Activated CD8-positive, alpha-beta memory T cell treated with anti-CD3 and anti-CD28 coated beads for 4 hours (primary cell): ENCODE measurements at regions not wholly inside any gene's neighbourhood (a gene's known extent, or its start where the extent isn't known, plus 50 kb on each side); places are given as distances from the start of the nearest gene placed in this dataset.

Source experiments
- DNase-seq, 2 donors: peaks; one replicate each; pipeline ENCODE4 v3.0.0-alpha.2; 2020; ENCODE audit warnings: low read depth in 2 of 2

DNA sequence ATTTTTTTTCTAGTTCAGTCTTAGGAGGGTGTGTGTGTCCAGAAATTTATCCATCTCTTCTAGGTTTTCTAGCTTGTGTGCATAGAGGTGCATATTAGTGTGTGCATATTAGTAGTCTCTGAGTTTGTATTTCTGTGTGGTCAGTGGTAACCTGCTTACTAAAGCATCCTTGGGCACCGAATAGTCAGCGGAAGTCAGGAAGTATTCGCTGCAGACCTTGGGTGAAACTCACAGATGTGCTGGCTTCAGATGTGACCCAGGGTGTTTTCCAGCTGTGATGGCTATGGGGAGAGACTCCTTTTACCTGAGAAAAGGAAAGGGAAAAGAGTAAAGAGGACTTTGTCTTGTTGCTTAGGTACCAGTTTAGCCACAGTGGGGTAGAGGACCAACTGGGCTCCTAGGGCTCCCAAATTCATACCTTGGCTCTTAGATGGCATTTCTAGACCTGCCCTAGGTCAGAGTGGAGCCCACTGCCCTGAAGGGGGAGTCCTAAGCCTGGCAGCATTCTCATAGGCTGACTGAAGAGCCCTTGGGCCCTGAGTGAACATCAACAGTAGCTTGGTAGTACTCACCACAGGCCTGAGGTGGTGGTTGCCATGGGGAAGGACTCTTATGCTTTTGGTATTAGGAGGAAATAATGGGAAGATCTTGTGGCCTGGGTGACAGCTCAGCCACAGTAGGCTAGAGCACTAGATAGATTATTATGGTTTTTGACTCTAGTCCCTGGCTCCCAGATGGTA, 286.0 kb upstream of the ZPLD1 start:
- DNase-seq = no peak

DNA sequence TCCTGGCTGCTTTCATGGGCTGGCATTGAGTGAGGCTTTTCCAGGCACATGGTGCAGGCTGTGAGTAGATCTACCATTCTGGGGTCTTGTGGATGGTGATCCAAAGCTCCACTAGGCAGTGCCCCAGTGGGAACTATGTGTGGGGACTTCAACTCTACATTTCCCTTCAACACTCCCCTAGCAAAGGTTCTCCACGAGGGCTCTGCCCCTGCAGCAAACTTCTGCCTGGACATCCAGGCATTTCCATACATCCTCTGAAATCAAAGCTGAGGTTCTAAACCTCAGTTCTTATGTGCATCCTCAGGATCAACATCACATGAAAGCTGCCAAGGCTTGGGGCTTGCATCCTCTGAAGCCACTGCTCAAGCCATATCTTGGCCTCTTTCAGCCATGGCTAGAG, 282.9 kb upstream of the ZPLD1 start:
- no peak for DNase-seq

DNA sequence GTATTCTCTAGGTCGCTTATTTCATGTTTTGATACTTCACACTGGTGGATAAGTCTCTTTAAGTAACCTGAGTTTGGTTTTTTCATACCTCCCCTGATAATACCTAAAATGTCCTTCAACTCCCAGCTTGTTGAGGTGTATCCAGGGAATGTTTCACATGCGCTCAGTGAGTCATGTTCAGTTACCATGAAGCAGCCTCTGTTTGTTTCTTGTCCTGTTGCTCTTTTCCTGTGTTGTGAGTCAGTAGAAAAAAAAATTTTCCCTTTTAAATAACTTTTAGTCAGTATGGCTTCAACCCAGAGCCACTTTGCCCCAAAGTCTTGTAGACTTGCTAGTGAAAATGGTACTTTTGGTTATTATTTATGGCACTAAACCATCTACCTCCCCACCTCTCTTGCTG, 278.4 kb upstream of the ZPLD1 start:
- DNase-seq = no peak

DNA sequence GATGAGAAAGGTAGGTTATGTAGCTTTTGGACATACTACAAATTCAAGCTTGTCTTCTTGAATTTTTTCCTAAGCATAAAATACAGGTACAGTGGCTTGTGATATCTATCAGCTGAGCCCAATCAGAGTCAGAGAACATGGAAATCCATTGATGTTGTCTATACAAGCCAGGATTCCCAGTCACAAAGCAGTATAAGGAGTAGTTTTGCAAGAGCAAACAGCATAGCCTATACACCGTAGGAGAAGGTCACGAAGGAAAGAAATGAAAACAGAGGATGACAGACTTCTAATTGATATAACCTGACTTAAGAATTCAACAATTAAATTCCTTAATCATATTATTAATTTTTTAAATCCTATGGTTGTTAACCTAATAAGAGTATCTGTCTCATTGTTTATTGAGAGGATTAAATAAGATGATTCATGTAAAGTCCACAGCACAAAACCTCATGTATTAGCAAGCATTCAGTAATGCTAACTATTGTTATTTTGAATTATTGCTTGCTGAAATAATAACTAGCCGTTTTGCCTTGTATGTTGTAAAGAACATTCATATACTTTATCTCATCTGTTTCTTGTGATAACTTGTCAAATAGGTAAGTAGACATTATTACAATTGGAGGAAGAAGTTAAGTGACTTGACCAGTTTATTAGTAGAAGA, 276.6 kb upstream of the ZPLD1 start:
- no peak for DNase-seq

DNA sequence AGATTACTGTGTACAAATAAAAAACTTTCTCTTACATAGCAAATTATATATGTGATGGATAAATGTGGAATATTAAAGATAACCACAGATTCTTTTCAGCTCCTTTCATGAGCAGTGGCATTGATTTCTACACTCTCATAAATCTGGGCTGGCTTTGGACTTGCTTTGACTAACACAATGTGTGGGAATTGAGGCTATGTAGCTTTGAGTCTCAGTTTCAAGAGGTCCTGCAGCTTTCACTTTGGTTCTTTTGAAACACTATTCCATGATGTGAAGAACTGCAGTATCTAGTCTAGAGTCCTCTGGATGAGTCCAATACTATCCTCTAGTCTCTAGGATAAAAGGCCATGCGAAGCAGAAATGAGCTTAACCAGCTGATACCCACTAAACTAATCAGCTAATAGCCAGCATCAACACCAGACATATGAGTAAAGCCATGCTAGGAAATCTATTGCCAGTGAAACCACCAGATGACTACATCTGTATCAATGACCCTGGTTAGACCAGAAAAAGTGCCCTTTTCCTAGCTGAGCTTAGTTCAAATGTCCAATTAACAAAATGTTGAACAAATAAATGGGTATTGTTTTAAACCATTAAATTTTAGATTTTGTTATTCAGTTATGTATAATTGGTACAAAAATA, 274.9 kb upstream of the ZPLD1 start:
- no peak for DNase-seq

DNA sequence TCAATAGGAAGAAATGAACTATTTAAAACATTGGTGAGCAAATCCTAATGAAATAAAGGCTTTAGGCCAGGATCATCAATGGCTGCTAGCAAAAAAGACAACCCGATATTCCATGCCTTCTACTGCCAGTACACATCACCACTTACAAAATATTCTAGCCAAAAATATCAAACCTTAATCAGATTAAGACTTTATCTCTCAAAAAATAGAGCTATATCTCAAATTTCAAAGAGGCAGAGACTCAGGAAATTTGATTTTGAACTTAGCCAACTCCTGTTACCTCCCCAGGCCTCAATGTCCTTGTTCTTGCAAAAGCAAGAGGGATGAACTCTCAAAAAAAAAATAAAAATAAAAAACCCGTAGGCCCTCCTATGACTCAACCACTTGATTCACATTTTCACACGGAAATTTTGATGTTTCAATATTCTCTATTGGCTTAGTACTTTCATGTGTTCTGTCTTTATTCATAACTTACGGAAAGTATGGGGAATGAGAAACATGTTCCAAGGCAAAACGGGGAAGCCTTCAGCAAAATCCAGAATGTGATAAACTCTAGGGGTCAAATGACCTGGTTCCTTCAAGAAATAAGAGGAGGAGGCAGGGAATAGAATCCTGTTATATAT, 273.3 kb upstream of the ZPLD1 start:
- DNase-seq = no peak

DNA sequence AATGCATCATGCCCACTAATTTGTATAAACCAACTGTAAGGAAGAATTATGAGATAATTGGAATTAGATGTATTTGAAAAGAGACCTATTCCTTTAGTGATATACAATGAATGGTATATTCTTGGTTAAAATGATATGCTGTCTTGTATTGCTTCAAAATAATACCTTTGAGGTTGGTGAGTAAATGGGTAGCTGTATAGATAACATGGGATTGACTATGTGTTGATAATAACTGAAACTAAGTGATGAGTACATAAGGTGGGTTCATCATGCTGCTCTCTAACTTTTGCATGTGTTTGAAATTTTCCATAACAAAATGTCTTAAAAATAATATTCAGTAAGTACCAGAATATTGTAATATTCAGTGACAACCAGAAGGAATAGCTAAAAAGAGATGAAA, 272.6 kb upstream of the ZPLD1 start:
- no peak for DNase-seq

DNA sequence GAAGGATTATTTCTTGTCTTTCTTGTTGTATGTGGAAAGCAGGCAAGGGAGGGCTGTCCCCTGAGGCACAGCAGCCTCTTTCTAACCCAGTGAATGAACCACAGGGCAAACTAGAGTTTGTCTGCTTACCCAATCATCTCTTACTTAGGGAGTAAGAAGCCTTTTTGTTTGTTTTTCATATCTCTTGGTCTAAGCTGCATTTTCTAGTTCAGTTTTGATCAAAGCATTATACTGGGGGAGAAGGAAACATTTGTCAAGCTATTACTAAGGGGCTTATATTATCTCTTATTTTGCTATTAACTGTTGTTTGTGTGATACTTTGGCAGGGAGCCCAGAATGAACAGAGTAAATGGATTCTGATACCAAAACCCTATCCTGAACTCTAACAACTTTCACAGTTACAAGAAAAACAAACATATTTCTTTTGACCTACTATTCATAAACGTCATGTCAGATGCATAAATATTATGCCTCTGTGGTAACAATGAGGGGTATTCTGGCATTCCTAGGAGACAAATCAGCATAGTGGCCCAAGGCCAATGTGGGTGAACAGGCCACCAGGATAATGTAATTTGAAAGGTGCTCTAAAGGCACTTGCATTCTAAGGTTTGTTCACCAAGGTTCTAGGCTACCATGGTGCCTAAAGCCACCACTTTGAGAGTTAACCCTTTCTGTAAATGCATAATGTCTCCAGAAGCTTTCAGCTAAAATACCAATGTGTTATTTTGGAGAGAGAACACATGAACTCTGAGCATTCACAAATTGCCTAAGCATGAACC, 271.6 kb upstream of the ZPLD1 start:
- no peak for DNase-seq

DNA sequence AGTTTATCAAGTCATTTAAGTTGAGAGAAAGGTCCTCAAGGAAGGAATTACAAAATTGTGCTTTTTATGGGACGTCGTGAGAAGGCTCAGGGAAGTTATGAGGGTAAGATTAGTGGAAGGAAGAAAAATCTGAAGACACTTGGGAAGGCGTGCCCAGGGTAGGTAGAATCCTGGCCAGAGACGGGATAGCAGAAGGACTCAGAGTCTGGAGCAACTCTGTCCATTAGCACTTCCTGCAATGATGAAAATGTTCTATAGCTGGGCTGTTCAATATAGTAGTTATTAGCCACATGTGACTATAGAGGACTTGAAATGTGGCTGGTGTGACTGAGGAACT, 271.0 kb upstream of the ZPLD1 start:
- DNase-seq = no peak

DNA sequence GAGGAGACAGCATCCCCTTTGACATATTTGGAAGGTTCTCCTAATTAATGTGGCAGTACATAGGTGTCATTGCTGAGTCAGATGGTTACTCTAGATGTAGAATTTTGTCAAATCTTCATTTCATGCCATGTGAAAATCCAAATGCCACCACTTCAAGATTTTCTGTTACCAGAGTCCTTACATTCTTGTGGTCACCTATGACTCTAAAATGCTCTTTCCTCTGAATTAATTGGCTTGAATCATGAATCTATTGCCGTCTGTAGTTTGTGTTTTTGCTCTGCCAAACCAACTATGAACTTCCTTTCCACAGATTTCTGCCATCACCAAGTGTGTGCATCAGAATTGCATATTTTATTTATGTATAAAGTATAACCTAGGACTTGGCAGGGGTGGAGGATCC, 269.4 kb upstream of the ZPLD1 start:
- DNase-seq = no peak

DNA sequence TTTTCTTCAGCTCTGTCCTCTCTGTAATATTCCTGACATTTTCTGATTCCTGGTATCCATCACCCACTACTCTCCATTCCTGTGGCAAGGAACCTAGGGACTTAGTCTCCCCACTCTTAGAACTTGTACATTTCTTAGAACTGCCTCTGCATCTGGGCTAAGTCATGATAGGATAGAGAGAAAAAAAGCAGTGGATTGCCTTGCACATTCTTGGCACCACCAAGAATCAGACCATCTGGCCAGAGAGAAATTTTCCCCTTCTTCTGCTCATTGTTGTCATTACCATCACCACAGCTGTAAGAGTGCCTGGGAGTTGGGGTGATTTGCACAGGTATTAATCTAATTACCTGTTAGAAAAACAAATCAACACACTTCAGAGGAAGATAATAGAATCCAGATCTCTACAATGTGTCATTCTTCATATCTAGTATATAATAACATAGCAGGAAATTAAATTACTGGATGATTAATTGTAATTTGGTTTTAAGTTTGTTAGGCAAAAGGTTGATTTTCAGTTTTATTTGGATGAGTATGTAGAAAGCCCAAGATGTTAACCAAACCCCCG, 264.8 kb upstream of the ZPLD1 start:
- DNase-seq = no peak

DNA sequence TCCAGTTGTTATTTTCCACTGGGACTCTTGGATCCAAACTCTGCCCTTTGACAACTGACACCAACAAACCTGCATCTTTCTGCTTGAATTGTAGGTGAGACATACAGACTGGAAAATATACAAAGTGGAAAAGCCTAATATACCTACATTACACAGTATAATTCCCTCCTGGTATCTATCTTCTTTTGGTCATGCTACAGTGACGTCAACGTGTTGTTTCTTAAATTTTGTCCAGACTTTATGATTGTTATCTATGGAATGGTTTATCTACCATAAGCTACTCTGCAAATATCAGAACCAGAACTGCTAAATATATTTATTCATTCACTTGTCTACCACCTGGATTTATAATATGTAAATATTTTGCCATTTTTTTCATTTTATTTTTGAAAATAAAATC, 264.3 kb upstream of the ZPLD1 start:
- no peak for DNase-seq

DNA sequence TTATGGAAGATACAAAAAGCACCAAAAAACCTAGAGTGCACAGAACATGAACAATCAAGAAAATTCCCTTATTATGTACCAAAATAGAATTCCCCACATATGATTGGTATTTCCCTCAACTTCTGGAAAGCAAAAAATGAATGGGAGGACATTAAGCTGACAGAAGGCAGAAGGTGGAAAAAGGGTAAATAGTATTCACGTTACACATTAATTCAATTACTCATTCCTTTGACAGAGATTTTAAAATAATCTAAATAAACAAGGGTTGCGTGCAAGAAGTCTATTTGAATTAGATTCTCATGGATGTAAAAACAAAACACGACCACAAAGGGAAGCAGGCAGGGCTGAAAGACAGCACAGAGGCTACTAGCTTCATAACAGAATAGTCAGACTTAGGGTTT, 260.5 kb upstream of the ZPLD1 start:
- DNase-seq = no peak

DNA sequence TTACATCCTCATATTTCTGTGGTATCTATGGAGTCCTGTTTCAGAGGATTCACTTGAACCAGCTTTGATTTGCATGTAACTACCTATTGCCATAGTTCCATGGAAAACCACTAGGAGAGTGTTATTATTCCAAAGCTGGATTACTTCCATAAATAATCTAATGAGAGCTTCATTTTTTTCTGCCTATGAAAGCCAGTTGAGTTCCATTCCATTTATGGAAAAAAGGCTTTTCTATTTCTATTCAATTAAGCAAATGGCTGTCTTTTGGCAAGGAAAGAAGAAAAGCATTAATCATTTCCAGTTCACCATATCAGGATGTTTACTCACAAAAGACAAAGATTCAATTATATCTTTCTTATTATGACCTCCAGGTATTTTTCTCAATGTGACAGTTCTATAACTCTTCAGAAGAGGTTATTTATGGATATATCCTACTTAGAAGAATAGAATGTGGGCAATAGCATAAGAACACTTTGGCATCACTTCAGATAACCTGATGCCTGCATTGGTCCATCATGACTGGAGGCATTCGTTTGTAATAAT, 259.9 kb upstream of the ZPLD1 start:
- no peak for DNase-seq

DNA sequence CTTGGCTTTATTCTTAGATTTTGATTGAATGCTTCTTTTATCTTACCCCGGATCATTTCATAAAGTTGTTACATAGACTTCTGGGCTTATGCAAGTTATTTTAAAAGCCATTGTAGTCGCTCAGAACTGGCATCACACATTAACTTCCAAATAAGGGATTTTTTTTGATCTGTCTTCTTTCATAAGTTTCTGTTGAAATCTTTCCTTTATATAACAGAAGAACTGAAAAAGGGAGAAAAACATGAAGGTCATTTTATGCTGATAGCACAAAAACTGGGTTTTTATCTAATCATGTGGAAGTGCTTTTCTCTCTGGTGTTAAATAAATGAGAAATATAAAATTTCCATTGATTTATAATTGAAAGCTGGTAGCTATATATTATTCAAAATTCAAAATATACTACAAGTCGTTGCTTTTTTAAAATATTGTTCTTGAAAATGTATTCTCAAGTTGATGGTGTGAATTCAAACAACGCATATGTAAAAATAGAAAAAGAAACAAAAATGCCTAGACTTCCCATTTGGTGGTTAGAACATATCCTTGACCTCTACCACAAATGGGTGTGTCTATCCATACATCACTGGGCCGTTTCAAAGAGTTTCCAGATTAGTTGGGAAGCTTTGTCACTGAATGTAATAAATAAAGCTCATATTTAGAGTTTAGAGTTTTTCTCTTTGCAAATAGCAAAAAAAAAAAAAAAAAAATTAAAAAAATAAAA, 258.3 kb upstream of the ZPLD1 start:
- no peak for DNase-seq

DNA sequence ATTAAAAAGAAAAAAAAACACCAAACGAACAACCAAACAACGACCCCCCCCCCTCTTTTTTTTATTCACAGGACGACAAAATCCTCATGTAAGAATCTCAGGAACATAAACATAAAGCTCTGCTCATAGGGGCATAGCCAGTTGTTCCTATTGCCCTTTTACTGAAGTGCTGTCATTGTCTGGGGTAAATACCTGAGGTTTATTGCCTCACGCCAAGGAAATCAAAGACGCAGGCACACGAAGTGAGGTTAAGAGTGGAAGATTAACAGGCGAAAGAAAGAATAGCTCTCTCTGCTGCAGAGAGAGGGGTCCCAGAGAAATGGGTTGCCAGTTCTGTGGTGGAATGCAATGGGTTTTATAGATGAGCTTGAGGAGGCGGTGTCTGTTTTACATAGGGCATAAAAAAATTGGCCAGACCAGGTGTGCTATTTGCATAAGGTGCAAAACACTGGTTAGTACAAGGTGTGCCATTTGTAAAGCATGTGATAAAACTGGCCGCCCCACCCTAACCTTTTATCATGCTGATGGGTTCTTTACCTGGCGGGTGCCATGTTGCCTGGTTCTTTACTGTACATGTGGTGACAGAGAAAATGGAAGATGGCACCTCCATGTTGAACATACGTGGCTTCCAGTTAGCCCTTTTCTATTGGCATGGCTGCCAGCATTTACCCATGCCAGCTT, 257.6 kb upstream of the ZPLD1 start:
- no peak for DNase-seq

DNA sequence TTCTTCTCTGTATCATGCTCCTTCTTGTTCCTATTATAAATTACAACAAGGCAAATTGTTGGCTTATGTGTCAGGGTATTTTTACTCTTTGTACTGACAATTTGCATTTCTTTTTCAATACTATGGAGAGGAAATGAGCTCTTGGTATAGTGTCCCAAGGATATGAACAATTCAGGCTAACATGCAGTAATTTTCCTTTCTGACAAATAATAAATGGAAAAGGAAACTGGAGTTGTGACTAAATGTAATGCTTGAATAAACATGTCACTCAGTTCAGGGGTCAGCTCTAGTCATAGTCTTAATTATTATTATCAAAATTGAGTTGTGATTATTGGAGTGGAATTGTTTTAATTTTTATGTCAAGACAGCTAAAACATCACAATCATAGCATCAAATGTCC, 256.0 kb upstream of the ZPLD1 start:
- DNase-seq = no peak

DNA sequence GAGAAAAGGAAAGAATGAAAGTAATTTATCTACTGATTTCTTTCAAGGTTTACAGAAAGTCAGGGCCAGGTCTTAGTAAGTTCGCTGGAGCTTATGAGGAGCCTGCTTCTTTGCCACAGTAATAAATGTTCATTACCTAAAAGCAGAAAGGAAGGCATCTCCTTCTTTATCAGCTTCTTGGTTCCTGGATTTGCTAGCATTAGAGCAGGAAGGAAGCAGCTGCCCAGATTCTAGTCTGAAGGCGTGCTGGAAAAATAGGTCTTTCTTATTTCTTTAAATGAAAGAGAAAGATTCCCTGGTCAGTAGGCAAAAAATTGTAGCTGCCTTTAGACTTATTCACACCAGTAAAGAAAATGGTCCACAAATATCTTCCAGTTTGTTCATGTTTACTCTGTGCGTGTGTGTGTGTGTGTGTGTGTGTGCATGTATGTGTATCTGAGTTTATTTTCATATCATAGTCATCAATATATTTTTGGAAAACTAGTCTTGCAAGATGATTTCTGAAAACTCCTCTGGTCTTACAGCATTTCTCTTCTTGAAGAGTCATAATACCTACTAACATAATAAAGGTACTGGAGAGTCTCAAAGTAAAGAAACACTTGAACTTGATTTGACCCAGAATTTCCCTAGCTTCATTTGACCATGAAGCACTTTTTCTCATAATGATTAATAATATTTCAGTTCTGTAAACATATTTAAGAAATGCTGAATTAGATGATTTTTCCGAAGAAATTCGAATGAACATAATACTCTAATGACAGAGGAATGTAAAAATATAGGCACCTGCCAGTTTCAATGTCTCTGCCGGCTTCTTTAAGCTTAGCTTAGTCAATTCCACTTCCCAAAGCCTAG, 255.3 kb upstream of the ZPLD1 start:
- no peak for DNase-seq

DNA sequence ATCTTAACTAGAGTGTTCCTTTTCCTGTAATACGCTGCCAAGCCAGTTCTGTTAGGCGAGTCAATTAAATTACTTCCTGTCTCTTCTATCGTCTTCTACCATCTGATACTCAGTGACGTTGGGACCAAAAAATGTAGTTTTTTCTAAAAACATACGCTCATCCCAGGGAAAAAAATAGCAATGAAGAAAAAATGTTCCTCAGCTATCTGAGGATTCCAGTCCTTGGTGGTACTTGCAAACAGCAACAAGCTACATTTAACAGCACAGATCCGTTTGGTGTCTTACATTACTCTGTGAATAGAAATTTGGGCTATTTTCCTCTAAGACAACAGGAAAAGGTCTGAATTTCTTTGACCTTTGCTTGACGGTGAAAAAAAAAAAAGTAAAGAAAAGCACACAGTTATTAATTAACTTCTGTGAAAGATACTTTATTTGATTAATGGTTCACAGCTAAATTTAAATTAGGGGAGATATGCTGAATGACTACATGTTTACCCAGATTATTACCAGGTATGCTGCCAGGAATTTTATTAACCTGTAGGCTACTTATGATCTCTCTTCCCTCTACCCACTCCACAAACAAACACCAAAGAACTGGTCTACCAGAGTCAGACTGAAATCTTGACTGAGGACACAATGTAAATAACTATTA, 254.4 kb upstream of the ZPLD1 start:
- DNase-seq = no peak
